Spleen (tissue), 11 donors: ENCODE measurements at regions not wholly inside any gene's neighbourhood (a gene's known extent, or its start where the extent isn't known, plus 50 kb on each side); places are given as distances from the start of the nearest gene placed in this dataset.
"Not testable (repeated sequence)": the region's sequence is repeated elsewhere in the genome, so short reads cannot be mapped to it uniquely, and the experiment has no call there.

Source experiments
- DNase-seq: peaks from one replicate; pipeline ENCODE4 v3.0.0-alpha.2; 2020
- H3K27ac ChIP-seq, 8 donors: fragments of 200-600 bp; sonication (generic) in 7 of 8; 1 replicate in 4 of 8; 2 replicates in 4 of 8; pipeline versions ENCODE4 v1.5.0 to v1.8.0; 2016 to 2021; ENCODE audit warnings: inconsistent platforms in 4 of 8, mild to moderate bottlenecking in 4 of 8, moderate library complexity in 1 of 8
- H3K27me3 ChIP-seq, 7 donors: fragments of 200-600 bp; sonication (generic) in 6 of 7; replicated peaks in 1 of 7; 1 replicate in 4 of 7; 2 replicates in 3 of 7; pipeline versions ENCODE4 v1.5.0 to v1.8.0; 2016 to 2021; ENCODE audit warnings: inconsistent platforms in 3 of 7, mild to moderate bottlenecking in 1 of 7
- H3K36me3 ChIP-seq, 6 donors: fragments of 200-600 bp; sonication (generic) in 5 of 6; 1 replicate in 4 of 6; 2 replicates in 2 of 6; pipeline versions ENCODE4 v1.5.0 to v1.8.0; 2016 to 2021; ENCODE audit warnings: inconsistent platforms in 2 of 6
- H3K4me1 ChIP-seq, 6 donors: fragments of 200-600 bp; sonication (generic) in 5 of 6; 1 replicate in 3 of 6; 2 replicates in 3 of 6; pipeline versions ENCODE4 v1.5.0 to v1.8.0; 2016 to 2021; ENCODE audit warnings: inconsistent platforms in 3 of 6
- H3K4me3 ChIP-seq, 8 donors: fragments of 200-600 bp; sonication (generic) in 7 of 8; 1 replicate in 4 of 8; 2 replicates in 4 of 8; pipeline versions ENCODE4 v1.5.0 to v1.8.0; 2016 to 2021; ENCODE audit warnings: inconsistent platforms in 4 of 8, mild to moderate bottlenecking in 4 of 8, moderate library complexity in 2 of 8
- H3K9me3 ChIP-seq, 8 donors: fragments of 200-600 bp; sonication (generic) in 7 of 8; 1 replicate in 4 of 8; 2 replicates in 4 of 8; pipeline versions ENCODE4 v1.5.0 to v1.8.0; 2016 to 2021; ENCODE audit warnings: inconsistent platforms in 4 of 8
- CTCF ChIP-seq, 11 experiments: fragments of 200-600 bp in 7 of 11; fragments of 450-650 bp in 4 of 11; sonication (generic) in 4 of 11; IDR thresholded peaks in 8 of 11; conservative IDR thresholded peaks in 3 of 11; 1 replicate in 7 of 11; 2 replicates in 4 of 11; pipeline versions ENCODE4 v1.4.0 to v1.8.0; 2016 to 2021; ENCODE audit warnings: antibody characterized with exemption in 11 of 11, inconsistent platforms in 4 of 11, mild to moderate bottlenecking in 1 of 11
- POLR2A ChIP-seq, 3 donors: fragments of 450-650 bp; IDR thresholded peaks; one replicate each; pipeline ENCODE4 v1.5.1; 2017; ENCODE audit warnings: antibody characterized with exemption in 3 of 3, mild to moderate bottlenecking in 1 of 3
- POLR2AphosphoS5 ChIP-seq, 3 donors: sonication (generic); formaldehyde crosslinking; IDR thresholded peaks; one replicate each; pipeline ENCODE4 v1.5.1; 2017; ENCODE audit warnings: antibody characterized with exemption in 3 of 3
- WGBS, 5 donors: extraction: QIAGEN DNeasy Blood & Tissue Kit in 3 of 5; methylation state at CpG; one replicate each; pipeline versions ENCODE4 v1.1.5 to v1.1.7; 2013 to 2018; 5-methylcytosine and 5-hydroxymethylcytosine counted together
- intact Hi-C: fragments of 100-400 bp; cut with DNase I; formaldehyde crosslinking; loops from one replicate; pipeline ENCODE4 v1.15.0; 2023; ENCODE audit warnings: low total_unique reads
- donor health status: healthy with polysubstance abuse.
- donor health status: DM: no; HTN: no; CAD: no; lungs with moderate emphysema.
- donor health status: DM: no; HTN: no; CAD: no.
- donor health status: Bipolar disorder and iron deficiency.
- donor health status: healthy.
- donor health status: DM: no; HTN: no; CAD: no.
- donor health status: DM: yes; HTN: yes; CAD: no.

GRCh38 chr5:101534491-101535110 lies 631.5 kb upstream of the ST8SIA4 start:
- intact Hi-C loops: no loop called here
- H3K4me1 ChIP-seq: no peaks in the 10 kb centered on the region
- no peak for DNase-seq
- no peaks in the 10 kb centered on the region for H3K36me3 ChIP-seq
- H3K4me3 ChIP-seq: no peak overlapping the region
- H3K9me3 ChIP-seq: peaks cover 0 to 7% (median 0%) of the 10 kb centered on the region in 8 donors
- WGBS, 5 donors: 62 to 78% (median 70%) methylated on average over 6 of the region's 6 CpGs
- H3K27me3 ChIP-seq: no peaks in the 10 kb centered on the region
- no peak overlapping the region for H3K27ac ChIP-seq
- no peak for TF ChIP-seq CTCF (IDR thresholded peaks at IDR 0.05 in 8 of 11, conservative IDR thresholded peaks at IDR 0.05 in 3 of 11)
- TF ChIP-seq POLR2AphosphoS5 (IDR thresholded peaks at IDR 0.05): no peak

DNA sequence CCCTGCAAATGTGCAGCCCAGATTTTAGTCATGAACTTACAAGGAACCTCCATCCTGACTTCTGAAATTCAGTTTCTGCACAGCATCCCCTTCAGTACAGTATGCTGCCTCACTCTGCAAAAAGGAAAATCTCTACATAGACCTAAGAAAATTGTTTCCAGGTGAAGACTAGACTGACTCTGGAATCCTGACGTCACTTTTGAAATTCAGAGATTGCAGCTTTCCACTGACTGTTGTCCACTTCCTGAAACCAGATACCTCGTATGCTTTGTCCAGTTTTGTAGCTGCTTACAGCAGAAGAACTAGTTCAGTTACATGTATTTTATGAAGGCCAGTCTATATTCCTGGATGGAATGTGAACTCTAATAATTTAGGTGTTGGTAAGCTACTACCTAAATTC lies 629.3 kb upstream of the ST8SIA4 start:
- 33 to 66% (median 55%) methylated on average over 2 of the region's 2 CpGs for WGBS, 5 donors
- Histone ChIP-seq H3K36me3 (no peaks in the 10 kb centered on the region), H3K27me3 (no peaks in the 10 kb centered on the region), H3K27ac (no peak overlapping the region), H3K4me1 (no peaks in the 10 kb centered on the region), H3K4me3 (no peak overlapping the region), H3K9me3 (peaks cover 0 to 17% (median 0%) of the 10 kb centered on the region in 8 donors)
- no peak for TF ChIP-seq CTCF (IDR thresholded peaks at IDR 0.05 in 8 of 11, conservative IDR thresholded peaks at IDR 0.05 in 3 of 11)
- TF ChIP-seq POLR2A (IDR thresholded peaks at IDR 0.05): no peak
- no peak for TF ChIP-seq POLR2AphosphoS5 (IDR thresholded peaks at IDR 0.05)
- intact Hi-C loops: no loop called here
- DNase-seq: no peak

DNA sequence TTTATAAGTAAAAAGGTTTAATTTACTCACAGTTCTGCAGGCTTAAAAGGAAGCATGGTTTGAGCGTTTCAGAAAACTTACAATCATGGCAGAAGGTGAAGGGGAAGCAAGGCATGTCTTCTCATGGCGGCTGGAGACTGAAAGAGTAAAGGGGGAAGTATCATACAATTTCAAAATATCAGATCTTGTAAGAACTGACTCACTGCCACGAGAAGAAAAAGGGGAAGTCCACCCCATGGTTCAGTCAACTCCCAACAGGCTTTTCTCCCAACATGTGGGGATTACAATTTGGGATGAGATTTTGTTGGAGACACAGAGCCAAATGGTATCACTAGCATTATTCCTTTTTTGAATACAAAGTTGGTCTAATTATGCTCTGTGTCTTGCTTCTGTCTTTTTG lies 627.9 kb upstream of the ST8SIA4 start:
- Histone ChIP-seq H3K4me3 (no peak overlapping the region), H3K36me3 (no peaks in the 10 kb centered on the region), H3K27ac (no peak overlapping the region), H3K27me3 (no peaks in the 10 kb centered on the region), H3K9me3 (peaks cover 0 to 17% (median 0%) of the 10 kb centered on the region in 8 donors), H3K4me1 (no peaks in the 10 kb centered on the region)
- no peak for TF ChIP-seq POLR2A (IDR thresholded peaks at IDR 0.05)
- TF ChIP-seq POLR2AphosphoS5 (IDR thresholded peaks at IDR 0.05): no peak
- no peak for TF ChIP-seq CTCF (IDR thresholded peaks at IDR 0.05 in 8 of 11, conservative IDR thresholded peaks at IDR 0.05 in 3 of 11)
- DNase-seq: no peak
- intact Hi-C loops: no loop called here
- 27 to 46% (median 42%) methylated on average over 3 of the region's 3 CpGs for WGBS, 5 donors

GRCh38 chr5:101529094-101529493 lies 626.0 kb upstream of the ST8SIA4 start:
- H3K4me3 ChIP-seq, H3K36me3 ChIP-seq, DNase-seq, H3K4me1 ChIP-seq, H3K27ac ChIP-seq, H3K27me3 ChIP-seq, intact Hi-C loops: not testable (repeated sequence)
- peaks cover 0 to 20% (median 0%) of the 10 kb centered on the region in 8 donors for H3K9me3 ChIP-seq
- WGBS, 5 donors: 71 to 91% (median 84%) methylated on average over 6 to 8 of the region's 8 CpGs

GRCh38 chr5:101520417-101520816 lies 617.3 kb upstream of the ST8SIA4 start:
- TF ChIP-seq POLR2AphosphoS5 (IDR thresholded peaks at IDR 0.05) (no peak), CTCF (IDR thresholded peaks at IDR 0.05 in 8 of 11, conservative IDR thresholded peaks at IDR 0.05 in 3 of 11) (no peak), POLR2A (IDR thresholded peaks at IDR 0.05) (no peak)
- no peak for DNase-seq
- WGBS, 5 donors: 70 to 85% (median 74%) methylated on average over 2 of the region's 2 CpGs
- intact Hi-C loops: no loop called here
- Histone ChIP-seq H3K27ac (no peak overlapping the region), H3K4me1 (no peaks in the 10 kb centered on the region), H3K9me3 (peaks cover 3 to 21% (median 10%) of the 10 kb centered on the region in 8 donors), H3K36me3 (no peaks in the 10 kb centered on the region), H3K27me3 (no peaks in the 10 kb centered on the region), H3K4me3 (no peak overlapping the region)
